PC-9 (cell line): ENCODE measurements at regions not wholly inside any gene's neighbourhood (a gene's known extent, or its start where the extent isn't known, plus 50 kb on each side); places are given as distances from the start of the nearest gene placed in this dataset.

Source experiments
- BruUV-seq: library from RNA; stranded (reverse); fragments of 400-500 nt; replicated peaks from 2 replicates; lab custom pipeline; 2021; lab: Mats Ljungman, UMichigan
- CTCF ChIA-PET: fragments of 300-600 bp; sonication (Branson Sonifier 250); formaldehyde crosslinking; loops from one replicate; lab custom pipeline; 2022; ENCODE audit warnings: antibody characterized with exemption; lab: Charles Lee
- POLR2A ChIA-PET: fragments of 300-600 bp; sonication (Branson Sonifier 250); formaldehyde crosslinking; loops from one replicate; lab custom pipeline; 2022; ENCODE audit warnings: antibody characterized with exemption; ENCODE audit not compliant: unreplicated experiment; lab: Charles Lee
- DNase-seq, 2 experiments: peaks; one replicate each; pipeline versions ENCODE4 v3.0.0 to v3.0.0-alpha.2; 2015 to 2022; ENCODE audit warnings: mixed read lengths in 1 of 2
- H2AFZ ChIP-seq: fragments of 200-600 bp; sonication (generic); 2 replicates; pipeline ENCODE4 v1.8.1; 2017; ENCODE audit warnings: antibody characterized with exemption
- H3F3A ChIP-seq: fragments of 200-600 bp; sonication (generic); 2 replicates; pipeline ENCODE4 v1.8.1; 2017; ENCODE audit warnings: antibody characterized with exemption, mild to moderate bottlenecking, low read depth; ENCODE audit not compliant: insufficient read depth
- H3K27ac ChIP-seq: fragments of 200-600 bp; sonication (generic); 2 replicates; pipeline ENCODE4 v1.6.1; 2016; ENCODE audit warnings: mixed run types
- H3K27me3 ChIP-seq: fragments of 200-600 bp; sonication (generic); 2 replicates; pipeline ENCODE4 v1.6.1; 2016; ENCODE audit warnings: low read depth, mixed run types; ENCODE audit not compliant: insufficient read depth
- H3K36me3 ChIP-seq: fragments of 200-600 bp; sonication (generic); 2 replicates; pipeline ENCODE4 v1.6.1; 2016; ENCODE audit warnings: low read depth, mixed run types
- H3K4me1 ChIP-seq: fragments of 200-600 bp; sonication (generic); replicated peaks from 2 replicates; pipeline ENCODE4 v1.6.1; 2016; ENCODE audit warnings: mixed run types; ENCODE audit not compliant: insufficient read depth
- H3K4me2 ChIP-seq: fragments of 200-600 bp; sonication (generic); 2 replicates; pipeline ENCODE4 v1.6.1; 2017; ENCODE audit warnings: mixed run types
- H3K4me3 ChIP-seq: fragments of 200-600 bp; sonication (generic); 2 replicates; pipeline ENCODE4 v1.6.1; 2016; ENCODE audit warnings: mixed run types
- H3K79me2 ChIP-seq: fragments of 200-600 bp; sonication (generic); 2 replicates; pipeline ENCODE4 v1.6.1; 2017; ENCODE audit warnings: low read depth, mixed run types
- H3K9me2 ChIP-seq: fragments of 200-600 bp; sonication (generic); 2 replicates; pipeline ENCODE4 v1.8.1; 2017; ENCODE audit warnings: mild to moderate bottlenecking; ENCODE audit not compliant: insufficient read depth
- H3K9me3 ChIP-seq: fragments of 200-600 bp; sonication (generic); 2 replicates; pipeline ENCODE4 v1.8.1; 2016; ENCODE audit warnings: low read depth; ENCODE audit not compliant: insufficient read depth
- H4K20me1 ChIP-seq: fragments of 200-600 bp; sonication (generic); 2 replicates; pipeline ENCODE4 v1.8.1; 2017; ENCODE audit not compliant: insufficient read depth
- CTCF ChIP-seq: fragments of 200-600 bp; sonication (generic); conservative IDR thresholded peaks from 2 replicates; pipeline ENCODE4 v1.6.1; 2017; ENCODE audit warnings: mixed run types, antibody characterized with exemption, mild to moderate bottlenecking, moderate library complexity
- EZH2 ChIP-seq: fragments of 200-600 bp; sonication (generic); IDR thresholded peaks from 2 replicates; pipeline ENCODE4 v1.8.0; 2017; ENCODE audit warnings: antibody characterized with exemption, low read depth
- intact Hi-C: fragments of 100-400 bp; cut with micrococcal nuclease; formaldehyde crosslinking; loops from one replicate; pipeline ENCODE4 v1.10.0; 2022; ENCODE audit not compliant: unreplicated experiment

GRCh38 chr5:30051976-30052375 is 1141.5 kb upstream of the CDH6 start:
- no peaks in the 10 kb centered on the region for H3K27me3 ChIP-seq
- H3K36me3 ChIP-seq = no peaks in the 10 kb centered on the region
- H3K27ac ChIP-seq = no peak overlapping the region
- POLR2A ChIA-PET = no interaction called here
- H4K20me1 ChIP-seq = no peaks in the 10 kb centered on the region
- TF ChIP-seq CTCF (no peak), EZH2 (no peak)
- H3K9me2 ChIP-seq = no peaks in the 10 kb centered on the region
- H3K4me3 ChIP-seq = no peak overlapping the region
- no peaks in the 10 kb centered on the region for H3F3A ChIP-seq
- no peaks in the 10 kb centered on the region for H3K79me2 ChIP-seq
- CTCF ChIA-PET = no interaction called here
- H2AFZ ChIP-seq = no peak overlapping the region
- BruUV-seq = no TSS peak
- no peaks in the 10 kb centered on the region for H3K9me3 ChIP-seq
- DNase-seq = no peak
- H3K4me2 ChIP-seq = no peak overlapping the region
- H3K4me1 ChIP-seq = no peaks in the 10 kb centered on the region
- intact Hi-C loops = no loop called here

GRCh38 chr5:30050056-30050815 is 1143.2 kb upstream of the CDH6 start:
- CTCF ChIA-PET = no interaction called here

GRCh38 chr5:30042677-30043076 is 1150.8 kb upstream of the CDH6 start:
- Histone ChIP-seq H3K27ac (no peak overlapping the region), H2AFZ (no peak overlapping the region), H3F3A (no peaks in the 10 kb centered on the region), H3K4me3 (no peak overlapping the region), H3K79me2 (no peaks in the 10 kb centered on the region), H3K36me3 (no peaks in the 10 kb centered on the region), H4K20me1 (no peaks in the 10 kb centered on the region), H3K9me3 (no peaks in the 10 kb centered on the region), H3K27me3 (no peaks in the 10 kb centered on the region), H3K9me2 (no peaks in the 10 kb centered on the region), H3K4me1 (no peaks in the 10 kb centered on the region), H3K4me2 (no peak overlapping the region)
- BruUV-seq = no TSS peak
- no peak for DNase-seq
- intact Hi-C loops = no loop called here
- POLR2A ChIA-PET = no interaction called here
- TF ChIP-seq EZH2 = no peak
- no peak for TF ChIP-seq CTCF
- CTCF ChIA-PET = no interaction called here

More at GRCh38 chr5:30050056-30050815, 1143.2 kb upstream of the CDH6 start:
- H3K79me2 ChIP-seq = no peaks in the 10 kb centered on the region
- no peaks in the 10 kb centered on the region for H3K9me2 ChIP-seq
- H3K4me2 ChIP-seq = no peak overlapping the region
- H3K4me3 ChIP-seq = no peak overlapping the region
- H3K27ac ChIP-seq = no peak overlapping the region
- H3K36me3 ChIP-seq = no peaks in the 10 kb centered on the region
- H3K4me1 ChIP-seq = no peaks in the 10 kb centered on the region
- intact Hi-C loops = no loop called here
- BruUV-seq = no TSS peak
- H3F3A ChIP-seq = no peaks in the 10 kb centered on the region
- no peak for TF ChIP-seq CTCF
- TF ChIP-seq EZH2 = no peak
- no peaks in the 10 kb centered on the region for H3K9me3 ChIP-seq
- H2AFZ ChIP-seq = no peak overlapping the region
- POLR2A ChIA-PET = no interaction called here
- DNase-seq = no peak
- H4K20me1 ChIP-seq = no peaks in the 10 kb centered on the region
- H3K27me3 ChIP-seq = no peaks in the 10 kb centered on the region
